ENCODE measurements at regions not wholly inside any gene's neighbourhood (a gene's known extent, or its start where the extent isn't known, plus 50 kb on each side); places are given as distances from the start of the nearest gene placed in this dataset.

- TF ChIP-seq POLR2A (IDR thresholded peaks at IDR 0.05; ENCODE audit: low read length) = no peak
- no peak for TF ChIP-seq GATA1 (IDR thresholded peaks at IDR 0.05; ENCODE audit: low read depth, low read length)
These were observed 205.9 kb downstream of the PTEN start for GRCh38 chr10:88069338-88069737.

Measured in erythroblast (primary cell).